ENCODE measurements at regions not wholly inside any gene's neighbourhood (a gene's known extent, or its start where the extent isn't known, plus 50 kb on each side); places are given as distances from the start of the nearest gene placed in this dataset.
"Not testable (repeated sequence)": the region's sequence is repeated elsewhere in the genome, so short reads cannot be mapped to it uniquely, and the experiment has no call there.

DNA sequence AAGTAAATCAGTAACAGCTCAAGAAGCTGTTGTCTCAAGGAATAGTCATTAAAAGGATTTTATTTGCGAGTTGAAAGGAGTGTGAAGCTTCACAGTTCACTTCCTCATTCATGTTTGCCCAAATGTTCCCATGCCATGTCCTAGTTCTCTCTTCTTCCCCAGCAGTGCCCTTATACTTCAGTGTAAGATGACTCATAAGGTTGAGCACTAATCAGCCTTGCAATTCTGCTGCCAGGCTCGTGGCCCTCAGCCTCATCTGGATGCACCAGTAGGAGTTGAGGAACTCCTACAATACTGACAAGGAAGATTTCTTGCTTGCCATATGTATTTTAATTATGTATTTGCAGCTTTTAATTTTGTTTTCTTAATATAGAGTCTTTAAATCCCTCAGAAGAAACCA lies 1980.4 kb downstream of the SUCLG1 start:
- DNase-seq = no peak

DNA sequence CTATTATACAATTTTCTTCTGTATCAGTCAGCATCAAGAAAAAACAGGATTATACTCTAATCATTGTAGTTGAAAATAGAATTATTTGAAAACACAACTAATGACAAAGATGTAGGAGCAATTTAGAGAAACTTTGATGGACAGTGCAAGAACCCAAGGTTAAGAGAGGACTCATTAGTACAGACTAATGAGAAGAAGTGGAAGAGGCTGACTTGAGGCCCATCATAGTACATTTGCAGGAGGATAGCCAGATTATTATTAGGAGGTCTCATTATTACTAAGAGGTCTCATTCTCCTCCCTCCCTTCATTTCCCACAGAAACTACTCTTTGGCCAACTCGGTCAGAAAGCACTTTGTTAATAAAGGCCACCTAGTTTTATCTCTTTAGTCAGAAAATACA lies 1983.0 kb downstream of the SUCLG1 start:
- no peak for DNase-seq

DNA sequence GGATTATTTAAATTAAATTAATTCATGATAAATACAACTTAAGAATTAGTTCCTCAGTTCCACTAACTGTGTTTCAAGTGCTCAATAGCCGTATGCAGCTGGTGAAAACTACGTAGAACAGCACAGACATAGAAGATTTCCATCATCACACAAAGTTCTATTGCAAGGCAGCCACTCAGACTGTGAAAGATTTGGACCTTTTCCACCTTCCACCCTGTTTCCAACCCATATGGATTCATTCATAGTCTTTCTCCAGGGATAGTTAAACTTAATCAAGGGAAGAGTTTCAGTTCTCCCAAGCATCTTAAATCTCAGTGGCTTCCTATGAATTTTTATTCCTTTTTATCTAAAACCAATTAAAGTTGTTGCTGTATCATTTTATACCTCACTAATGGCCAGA lies 2030.8 kb downstream of the SUCLG1 start:
- no peak for DNase-seq

DNA sequence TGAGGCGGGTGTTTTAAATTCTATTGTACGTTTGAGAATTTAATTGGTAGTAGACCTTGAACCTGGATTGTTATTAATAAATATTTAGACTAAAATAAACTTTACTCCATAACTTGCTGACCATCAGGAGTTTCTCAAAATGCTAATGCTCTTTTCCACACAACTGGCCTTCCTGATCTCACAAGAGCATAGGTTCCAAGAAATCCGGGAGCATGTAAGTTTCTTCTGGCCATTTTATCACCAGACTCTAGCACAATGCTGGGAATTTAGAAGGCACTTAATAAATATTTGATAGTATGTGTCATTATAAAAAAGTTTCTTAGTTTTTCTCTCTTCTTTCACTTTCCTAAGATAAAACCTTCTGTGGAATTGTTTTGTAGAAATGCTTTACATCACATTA lies 2047.1 kb downstream of the SUCLG1 start:
- DNase-seq = no peak

DNA sequence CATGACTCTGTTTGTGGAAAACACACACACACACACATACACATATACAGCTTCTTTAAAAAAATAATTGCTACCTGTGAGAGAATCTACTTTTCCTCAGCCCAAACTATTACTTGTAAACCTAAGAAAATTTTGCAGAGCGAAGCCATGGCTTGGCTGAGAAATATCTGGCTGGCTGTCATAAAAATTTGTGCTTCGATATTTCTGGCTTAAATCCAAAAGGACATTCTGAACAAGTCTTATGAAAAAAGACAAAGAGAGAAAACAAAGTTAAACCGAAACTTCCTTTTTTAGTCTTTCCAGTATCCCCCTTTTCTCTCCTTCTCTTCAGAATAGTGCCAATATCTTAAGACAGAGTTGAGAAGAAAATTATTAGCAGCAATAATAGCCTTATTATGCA lies 2048.0 kb downstream of the SUCLG1 start:
- DNase-seq = no peak

DNA sequence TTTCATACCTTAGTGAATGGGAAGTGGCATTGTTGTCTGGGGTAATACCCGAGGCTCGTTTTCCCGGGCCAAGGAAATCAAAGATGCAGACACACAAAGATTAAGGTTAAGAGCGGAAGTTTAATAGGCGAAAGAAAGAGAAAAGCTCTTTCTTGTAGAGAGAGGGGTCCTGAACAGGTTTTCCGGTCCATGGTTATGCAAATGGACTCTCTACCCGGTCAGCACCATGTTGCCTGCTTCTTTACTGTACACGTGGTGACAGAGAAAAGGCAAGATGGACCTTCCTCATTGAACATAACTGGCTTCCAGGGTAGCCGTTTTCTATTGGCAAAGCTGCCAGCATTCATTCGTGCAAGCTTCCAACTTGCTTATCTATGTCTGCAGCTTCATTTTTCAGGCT lies 2063.5 kb downstream of the SUCLG1 start:
- no peak for DNase-seq

DNA sequence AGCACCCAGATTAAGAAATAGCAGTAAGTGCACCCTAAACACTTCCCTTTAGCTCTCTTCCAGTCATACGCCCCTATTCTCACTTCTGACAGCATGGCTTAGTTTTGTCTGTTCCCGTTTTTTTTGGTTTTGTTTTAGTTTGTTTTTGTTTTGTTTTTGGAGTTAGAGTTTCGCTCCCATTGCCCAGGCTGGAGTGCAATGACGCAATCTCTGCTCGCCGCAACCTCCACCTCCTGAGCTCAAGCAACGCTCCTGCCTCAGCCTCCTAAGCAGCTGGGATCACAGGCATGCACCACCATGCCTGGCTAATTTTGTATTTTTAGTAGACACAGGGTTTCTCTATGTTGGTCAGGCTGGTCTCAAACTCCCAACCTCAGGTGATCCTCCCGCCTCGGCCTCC lies 2067.7 kb downstream of the SUCLG1 start:
- DNase-seq = no peak

DNA sequence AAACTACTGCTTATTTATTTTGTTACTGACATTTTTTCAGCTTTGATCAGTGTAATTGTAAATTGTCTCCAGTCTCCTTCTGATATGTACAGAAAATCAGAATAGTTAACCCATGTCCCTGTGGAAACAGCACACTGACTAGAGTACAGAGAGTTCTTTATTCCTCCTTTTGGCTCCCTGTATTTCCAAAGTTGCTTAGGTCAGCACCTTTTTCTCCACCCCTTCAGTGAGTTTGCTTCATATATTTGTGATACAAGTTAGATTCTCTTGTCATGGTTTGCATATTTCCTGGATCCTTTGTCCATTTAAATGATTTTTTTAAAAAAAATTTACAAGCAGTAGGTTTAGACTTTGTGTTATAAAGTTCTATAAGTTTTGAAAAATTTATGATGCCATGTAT lies 2051.1 kb upstream of the LRRTM1 start:
- DNase-seq = no peak

DNA sequence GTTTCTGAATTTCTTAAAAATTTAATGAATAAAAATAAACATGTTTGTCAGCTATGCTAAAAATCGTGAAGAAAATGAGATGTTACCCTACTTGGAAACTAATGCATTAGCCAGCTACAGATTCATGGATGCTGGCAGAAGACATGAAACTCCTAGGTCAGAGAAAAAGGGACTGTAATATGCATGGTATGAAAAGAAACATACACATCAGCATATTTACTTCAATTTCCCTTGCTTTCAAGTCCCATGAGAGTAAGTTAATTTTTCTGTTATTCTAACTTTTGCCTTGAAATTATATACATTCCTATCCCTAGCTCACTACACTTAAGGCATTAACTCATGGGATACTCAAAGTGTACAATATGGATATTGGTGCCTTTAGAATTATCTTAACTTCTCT lies 2041.4 kb upstream of the LRRTM1 start:
- peak; percentile 33 for DNase-seq

DNA sequence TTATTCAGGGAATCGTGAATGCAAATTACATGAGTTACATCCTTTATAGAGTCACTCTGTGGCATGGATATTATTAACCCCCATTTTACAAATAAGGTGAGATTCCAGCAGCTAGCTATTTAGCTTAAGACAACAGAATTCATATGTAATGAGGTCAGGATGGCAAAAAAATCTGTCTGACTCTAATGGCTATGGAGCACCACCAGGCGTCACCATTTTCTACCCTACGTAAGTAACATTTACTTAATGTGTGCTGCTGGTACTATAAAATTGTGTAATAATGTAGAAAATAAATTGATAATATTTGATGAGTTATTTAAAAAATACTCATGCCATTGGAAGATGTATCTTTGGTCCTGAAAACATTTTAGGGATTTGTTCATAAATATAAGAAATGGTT lies 2040.1 kb upstream of the LRRTM1 start:
- DNase-seq = peak; percentile 33

DNA sequence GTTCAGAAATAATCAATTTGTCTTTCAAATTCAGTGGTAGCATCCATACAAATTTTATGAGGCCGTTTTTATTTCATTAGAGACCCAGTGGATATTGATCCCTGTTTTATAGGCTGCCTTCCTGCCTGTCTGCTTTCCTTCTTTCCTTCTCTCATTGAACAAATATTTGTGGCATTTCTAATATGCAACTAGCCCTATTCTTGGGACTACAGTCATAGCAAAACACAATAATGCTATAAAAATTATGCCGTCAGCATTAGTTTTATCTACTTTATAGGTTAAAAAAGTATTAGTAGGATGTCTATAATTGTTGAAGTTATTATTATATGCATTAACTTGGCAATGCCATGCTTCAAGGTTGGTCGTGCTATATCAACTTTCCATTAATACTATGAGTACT lies 2037.8 kb upstream of the LRRTM1 start:
- peak; percentile 14 for DNase-seq

DNA sequence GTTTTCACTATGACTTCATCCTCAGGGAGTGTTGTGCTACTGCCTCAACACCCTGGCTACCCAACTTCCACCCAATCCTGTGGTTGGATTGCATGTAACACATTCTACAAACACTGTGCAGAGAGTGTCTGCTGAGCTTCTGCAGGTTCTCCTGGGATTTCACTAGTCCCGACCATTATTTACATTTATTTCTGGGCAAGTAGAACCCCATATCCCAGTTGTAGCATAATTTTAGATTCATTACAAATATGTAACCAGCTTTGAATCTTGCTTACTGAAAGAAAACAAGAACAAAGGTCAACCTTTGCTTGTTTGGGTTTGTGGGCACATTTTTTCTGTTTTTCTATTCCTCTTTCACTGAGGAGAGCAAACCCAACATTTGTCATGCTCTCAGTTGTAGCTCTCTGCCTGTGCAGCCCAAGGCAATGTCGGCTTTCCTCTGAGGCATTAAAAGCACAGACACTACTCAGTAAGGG lies 2036.1 kb upstream of the LRRTM1 start:
- DNase-seq = peak; percentile 57

DNA sequence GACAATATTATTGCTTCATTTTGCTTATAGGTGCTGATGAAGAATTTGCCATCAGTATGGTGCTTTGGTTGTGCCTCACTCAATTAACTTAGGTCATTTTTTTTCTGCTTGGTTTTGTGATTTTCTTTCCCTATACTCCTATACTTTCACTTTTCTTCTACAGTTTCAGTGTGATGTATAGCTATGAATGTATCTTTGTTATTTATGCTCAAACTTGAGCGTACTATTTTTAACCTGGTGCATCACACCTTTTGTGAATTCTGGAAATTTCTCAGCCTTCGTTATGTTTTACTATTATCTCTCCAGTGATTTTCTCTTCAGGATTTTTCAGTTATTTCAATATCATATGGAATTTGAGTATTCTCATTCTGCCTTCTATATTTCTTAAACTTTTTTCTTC lies 2035.3 kb upstream of the LRRTM1 start:
- no peak for DNase-seq

DNA sequence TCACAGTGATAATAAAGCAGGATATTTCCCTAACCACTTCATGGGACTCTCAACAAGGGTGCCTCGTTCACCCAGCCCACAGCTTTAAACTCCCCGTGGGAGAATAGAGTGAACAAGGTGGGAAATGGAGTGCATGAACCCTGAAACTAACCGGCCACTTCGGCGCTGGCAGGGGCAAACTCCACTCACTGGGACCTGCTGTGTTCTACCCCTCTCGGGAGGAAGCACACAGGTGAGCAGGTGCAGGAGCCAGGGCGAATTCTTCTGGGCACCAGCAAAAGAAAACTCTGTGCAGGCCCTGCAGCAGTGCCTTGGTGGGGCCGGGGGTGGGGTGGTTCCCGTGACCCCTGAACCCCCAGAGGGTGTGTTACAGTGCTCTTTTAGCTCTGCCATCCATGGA lies 2029.1 kb upstream of the LRRTM1 start:
- DNase-seq = no peak

DNA sequence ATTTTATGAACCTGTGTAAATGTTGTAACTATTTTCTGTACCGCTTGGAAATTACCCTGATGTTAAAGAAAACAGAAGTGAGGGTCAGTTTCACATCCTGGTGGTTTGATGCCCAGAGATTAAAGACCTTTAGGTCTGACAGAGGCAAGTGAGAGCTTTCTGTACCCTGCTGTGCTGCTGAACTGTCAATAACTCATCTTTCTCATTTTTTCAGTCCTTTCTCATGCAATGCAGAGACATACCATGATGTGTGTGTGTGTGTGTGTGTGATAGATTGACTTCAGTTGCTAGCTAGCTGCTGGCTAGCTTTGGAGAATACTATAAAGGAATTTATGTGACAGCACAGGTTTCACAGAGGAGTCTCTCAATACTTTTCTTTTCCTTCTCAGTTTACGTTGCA lies 2025.6 kb upstream of the LRRTM1 start:
- no peak for DNase-seq

DNA sequence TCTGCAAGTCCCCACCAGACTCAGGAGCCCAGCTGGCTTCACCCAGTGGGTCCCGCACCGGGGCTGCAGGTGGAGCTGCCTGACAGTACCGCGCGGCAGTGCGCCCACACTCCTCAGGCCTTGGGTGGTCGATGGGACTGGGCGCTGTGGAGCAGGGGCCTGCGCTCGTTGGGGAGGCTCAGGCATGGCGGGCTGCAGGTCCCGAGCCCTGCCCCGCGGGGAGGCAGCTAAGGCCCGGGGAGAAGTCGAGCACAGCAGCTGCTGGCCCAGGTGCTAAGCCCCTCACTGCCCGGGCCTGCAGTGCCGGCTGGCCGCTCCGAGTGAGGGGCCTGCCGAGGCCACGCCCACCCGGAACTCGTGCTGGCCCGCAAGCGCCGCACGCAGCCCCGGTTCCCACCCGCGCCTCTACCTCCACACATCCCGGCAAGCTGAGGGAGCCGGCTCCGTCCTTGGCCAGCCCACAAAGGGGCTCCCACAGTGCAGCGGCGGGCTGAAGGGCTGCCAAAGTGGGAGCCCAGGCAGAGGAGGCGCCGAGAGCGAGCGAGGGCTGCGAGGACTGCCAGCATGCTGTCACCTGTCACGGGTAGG lies 2021.7 kb upstream of the LRRTM1 start:
- DNase-seq = not testable (repeated sequence)

DNA sequence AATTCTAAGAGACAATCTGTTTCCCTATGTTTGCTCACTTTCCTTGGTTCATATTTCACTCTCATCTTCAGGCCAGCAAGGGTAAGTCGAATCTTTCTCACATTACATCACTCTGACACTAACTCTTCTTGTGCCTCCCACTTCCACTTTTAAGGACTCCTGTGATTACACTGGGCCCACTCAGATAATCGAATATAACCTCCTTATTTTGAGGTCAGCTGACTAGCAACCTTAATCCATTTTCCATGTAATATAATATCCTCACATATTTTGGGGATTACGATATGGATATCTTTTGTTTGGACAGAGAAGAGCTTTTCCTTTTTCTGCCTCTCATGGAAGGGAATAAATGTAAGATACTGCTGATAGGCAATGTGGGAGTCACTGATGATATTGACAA lies 2015.7 kb upstream of the LRRTM1 start:
- DNase-seq = peak; percentile 14

DNA sequence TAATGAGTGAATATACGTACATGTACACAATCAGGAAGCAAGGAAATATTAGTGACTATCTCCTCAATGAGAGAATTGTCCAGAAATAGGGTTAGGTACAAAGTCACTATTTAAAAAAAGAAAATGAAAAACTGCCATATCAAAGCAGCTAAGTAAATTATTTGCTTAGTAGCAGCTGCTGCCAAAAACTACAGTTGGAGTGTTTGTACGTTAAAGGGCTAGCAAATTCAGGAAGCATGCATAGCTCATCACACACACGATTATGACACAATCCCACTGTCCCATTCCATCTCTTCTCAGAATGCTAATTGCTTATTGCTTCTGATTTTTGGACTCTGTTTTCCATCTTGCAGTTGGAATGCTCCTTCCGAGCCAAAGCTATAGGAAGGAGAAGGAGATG lies 2012.5 kb upstream of the LRRTM1 start:
- no peak for DNase-seq

DNA sequence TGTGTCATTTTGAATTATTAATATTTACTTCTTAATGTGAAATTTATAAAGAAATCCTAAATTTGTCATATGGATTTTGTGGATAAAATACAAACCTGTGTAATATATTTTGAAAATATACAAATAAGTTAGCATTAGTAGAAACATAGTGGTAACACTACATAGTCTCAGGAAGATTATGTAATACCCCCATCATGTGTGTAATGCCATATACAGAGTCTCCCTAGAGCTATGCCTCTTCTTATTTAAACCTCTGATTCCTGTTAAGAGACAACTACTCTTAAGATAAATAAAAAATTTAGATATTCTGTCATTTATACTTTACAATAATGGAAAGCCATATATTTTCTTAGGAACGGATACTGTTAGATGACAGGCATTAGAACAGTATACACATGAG lies 2012.0 kb upstream of the LRRTM1 start:
- no peak for DNase-seq

DNA sequence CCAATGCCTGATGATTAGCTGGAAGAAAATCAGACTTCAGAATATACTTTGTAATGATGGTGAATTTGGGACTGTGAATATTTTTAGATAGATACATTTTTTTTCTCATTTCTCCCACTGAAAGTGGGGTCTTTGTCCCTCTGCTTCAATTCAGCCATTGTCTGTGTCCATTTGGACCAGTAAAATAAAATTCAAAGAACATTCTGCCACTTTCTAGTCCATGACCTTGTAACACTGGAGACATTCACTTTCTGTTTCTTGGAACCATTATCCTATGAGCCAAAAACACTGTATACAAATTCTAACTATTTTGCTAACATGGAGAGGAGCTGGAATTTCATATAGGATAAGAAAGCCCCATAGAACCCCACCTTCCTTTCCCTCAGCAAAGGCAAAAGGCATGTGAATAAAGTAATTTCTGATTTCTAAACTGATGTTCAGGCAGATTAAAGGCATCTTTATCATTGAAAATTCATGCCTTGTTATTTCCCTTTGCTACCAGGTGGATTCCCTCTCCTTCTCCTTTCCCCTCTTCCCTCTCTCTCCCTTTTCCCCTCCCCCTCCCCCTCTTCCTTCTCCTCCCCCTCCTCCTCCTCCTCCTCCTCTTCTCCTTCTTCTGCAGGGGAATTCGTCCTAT lies 2010.4 kb upstream of the LRRTM1 start:
- DNase-seq = no peak

DNA sequence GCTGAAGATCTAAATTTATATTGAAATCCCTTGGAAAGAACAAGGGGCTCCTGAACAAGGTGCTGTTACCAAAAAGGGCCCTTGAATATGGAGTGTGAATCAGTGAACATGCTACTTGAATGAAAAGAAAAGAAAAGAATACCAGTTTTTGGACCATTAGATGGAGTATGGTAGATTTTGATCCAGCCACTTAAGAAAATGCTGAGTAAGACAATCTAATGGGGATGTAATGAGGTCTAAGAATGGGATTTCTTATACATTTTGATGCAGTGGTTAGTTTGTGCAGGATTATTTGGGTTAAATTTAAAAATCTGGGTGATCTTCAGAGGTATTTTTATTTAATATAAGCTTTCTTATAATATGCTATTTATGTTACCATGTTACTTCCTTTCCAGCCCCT lies 2003.0 kb upstream of the LRRTM1 start:
- DNase-seq = no peak

DNA sequence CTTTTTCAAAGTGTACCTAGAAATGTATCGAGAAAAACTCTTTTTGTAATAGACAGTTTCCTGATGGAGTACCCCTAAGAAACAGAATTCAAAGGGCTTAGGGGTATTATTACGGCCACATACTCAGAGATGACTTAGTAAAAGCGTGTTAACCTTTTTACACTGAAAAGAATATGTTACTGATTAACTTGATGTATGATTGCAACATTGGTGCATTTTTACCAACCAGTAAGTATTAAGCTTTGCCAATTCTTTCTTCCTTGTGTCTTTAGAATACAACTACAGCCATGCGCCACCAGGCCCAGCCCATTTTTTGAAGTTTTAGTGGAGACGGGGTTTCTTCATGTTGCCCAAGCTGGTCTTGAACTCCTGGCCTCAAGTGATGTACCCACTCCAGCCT lies 1997.0 kb upstream of the LRRTM1 start:
- DNase-seq = no peak

DNA sequence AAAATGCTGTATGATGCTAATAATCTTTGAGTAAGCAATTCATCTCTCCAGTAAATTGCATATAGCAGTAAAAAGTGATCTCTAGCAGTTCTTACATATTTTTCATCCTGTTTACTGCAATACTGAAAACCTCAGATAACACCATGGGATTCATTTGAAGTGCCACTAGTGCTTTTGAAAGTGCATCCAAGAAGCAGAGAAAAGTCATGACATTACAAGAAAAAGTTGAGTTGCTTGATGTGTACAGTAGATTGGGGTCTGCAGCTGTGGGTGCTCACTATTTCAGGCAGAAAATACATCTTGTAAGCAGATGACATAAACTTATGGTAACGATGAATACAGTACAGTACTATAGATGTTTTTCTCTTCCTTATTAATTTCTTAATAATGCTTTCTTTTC lies 1984.9 kb upstream of the LRRTM1 start:
- no peak for DNase-seq

DNA sequence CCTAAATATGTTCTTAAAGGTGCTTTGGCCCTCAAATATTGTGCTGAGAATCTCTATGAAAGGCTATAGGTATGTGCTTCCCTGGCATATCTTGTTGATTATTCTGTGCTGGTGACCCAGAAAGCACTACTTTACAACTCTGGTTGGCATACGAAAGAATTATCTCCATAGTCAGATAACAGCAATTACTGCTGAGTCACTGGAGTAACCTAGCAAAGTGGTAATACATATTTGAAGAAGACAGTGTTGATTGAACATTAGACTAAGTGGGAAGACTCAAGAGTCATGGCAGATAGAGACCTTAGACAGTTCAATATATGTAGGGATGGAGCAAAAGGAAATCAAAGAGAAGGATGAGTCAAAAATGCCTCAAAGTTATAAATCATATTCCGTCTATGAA lies 1978.5 kb upstream of the LRRTM1 start:
- DNase-seq = no peak

Data from fibroblast of skin of scalp (primary cell).